ENCODE measurements at regions not wholly inside any gene's neighbourhood (a gene's known extent, or its start where the extent isn't known, plus 50 kb on each side); places are given as distances from the start of the nearest gene placed in this dataset.

DNA sequence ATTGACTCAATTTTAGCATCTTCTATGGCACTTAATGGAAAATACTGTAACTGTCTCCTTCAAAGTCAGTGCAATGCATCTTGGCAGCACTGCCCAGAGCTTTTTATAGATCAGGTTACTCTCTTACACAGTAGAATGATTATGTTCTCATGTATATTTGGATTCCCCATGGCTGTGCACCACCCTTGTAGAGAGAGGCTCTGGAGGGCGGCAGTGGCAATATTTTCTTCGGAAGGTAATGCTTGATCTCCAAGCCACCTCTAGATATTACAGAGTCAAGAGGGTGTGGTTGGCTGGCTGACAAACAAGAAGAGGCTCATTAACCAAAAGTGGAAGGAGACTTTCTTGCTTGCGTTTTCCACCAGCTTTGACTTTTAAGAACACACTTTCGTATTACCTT lies 72.8 kb upstream of the ARSJ start:
- Histone ChIP-seq H3K4me1 (ENCODE audit: insufficient read depth, low read length) (no peaks in the 10 kb centered on the region), H3K36me3 (ENCODE audit: insufficient read depth, low read length) (no peaks in the 10 kb centered on the region), H3K27me3 (ENCODE audit: control insufficient read depth in 1 of 2, insufficient read depth in 2 of 2, low read length in 2 of 2) (no peaks in the 10 kb centered on the region), H3K27ac (ENCODE audit: low read depth in 1 of 2, low read length in 2 of 2) (no peak overlapping the region), H3K9me3 (ENCODE audit: control insufficient read depth in 1 of 2, insufficient read depth in 1 of 2, low read length in 2 of 2) (peaks cover 0 to 6% of the 10 kb centered on the region in 2 experiments), H3K4me3 (ENCODE audit: low read length) (no peak overlapping the region)
- no peaks in the 10 kb centered on the region for H3K36me3 Mint-ChIP-seq (ENCODE audit: low read depth)
- TF ChIP-seq, protein P1, sequence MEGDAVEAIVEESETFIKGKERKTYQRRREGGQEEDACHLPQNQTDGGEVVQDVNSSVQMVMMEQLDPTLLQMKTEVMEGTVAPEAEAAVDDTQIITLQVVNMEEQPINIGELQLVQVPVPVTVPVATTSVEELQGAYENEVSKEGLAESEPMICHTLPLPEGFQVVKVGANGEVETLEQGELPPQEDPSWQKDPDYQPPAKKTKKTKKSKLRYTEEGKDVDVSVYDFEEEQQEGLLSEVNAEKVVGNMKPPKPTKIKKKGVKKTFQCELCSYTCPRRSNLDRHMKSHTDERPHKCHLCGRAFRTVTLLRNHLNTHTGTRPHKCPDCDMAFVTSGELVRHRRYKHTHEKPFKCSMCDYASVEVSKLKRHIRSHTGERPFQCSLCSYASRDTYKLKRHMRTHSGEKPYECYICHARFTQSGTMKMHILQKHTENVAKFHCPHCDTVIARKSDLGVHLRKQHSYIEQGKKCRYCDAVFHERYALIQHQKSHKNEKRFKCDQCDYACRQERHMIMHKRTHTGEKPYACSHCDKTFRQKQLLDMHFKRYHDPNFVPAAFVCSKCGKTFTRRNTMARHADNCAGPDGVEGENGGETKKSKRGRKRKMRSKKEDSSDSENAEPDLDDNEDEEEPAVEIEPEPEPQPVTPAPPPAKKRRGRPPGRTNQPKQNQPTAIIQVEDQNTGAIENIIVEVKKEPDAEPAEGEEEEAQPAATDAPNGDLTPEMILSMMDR (IDR thresholded peaks at IDR 0.05): no peak
- intact Hi-C loops (cut with DNase I, micrococcal nuclease): no loop called here
- peaks cover 5% of the 10 kb centered on the region for H3K4me1 Mint-ChIP-seq (ENCODE audit: low read depth)
- DNase-seq (no peak), ATAC-seq (ENCODE audit: poor library complexity) (no peak)
- H3K27ac Mint-ChIP-seq: no peak overlapping the region
- no peak overlapping the region for H3K4me3 Mint-ChIP-seq
- CTCF ChIA-PET: no interaction called here
- H3K27me3 Mint-ChIP-seq: no peaks in the 10 kb centered on the region
- H3K9me3 Mint-ChIP-seq: peaks cover 10% of the 10 kb centered on the region
- POLR2A ChIA-PET: no interaction called here

DNA sequence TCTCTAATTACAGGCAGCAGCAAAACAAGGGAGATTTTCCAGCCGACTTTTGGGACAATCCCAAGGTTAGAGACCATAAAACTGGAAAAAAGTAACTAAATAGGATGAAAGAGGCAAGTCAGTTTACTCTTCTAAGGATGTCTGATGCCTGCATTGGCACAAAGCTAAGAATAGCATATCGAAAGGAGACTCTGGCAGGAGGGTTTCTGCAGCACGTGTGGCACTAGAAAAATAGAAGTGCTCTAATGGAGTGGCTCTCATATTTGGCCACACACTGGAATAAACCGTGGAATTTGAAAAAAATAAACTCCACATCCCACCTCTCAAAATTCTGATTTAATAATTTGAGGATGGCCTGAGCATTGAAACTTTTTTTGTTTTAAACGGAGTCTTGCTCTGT lies 77.2 kb upstream of the ARSJ start:
- Histone ChIP-seq H3K27me3 (ENCODE audit: control insufficient read depth in 1 of 2, insufficient read depth in 2 of 2, low read length in 2 of 2) (no peaks in the 10 kb centered on the region), H3K27ac (ENCODE audit: low read depth in 1 of 2, low read length in 2 of 2) (no peak overlapping the region), H3K4me1 (ENCODE audit: insufficient read depth, low read length) (no peaks in the 10 kb centered on the region), H3K36me3 (ENCODE audit: insufficient read depth, low read length) (no peaks in the 10 kb centered on the region), H3K4me3 (ENCODE audit: low read length) (no peak overlapping the region), H3K9me3 (ENCODE audit: control insufficient read depth in 1 of 2, insufficient read depth in 1 of 2, low read length in 2 of 2) (peaks cover 0 to 6% of the 10 kb centered on the region in 2 experiments)
- Mint-ChIP-seq H3K4me3 (no peak overlapping the region), H3K27ac (no peak overlapping the region), H3K27me3 (no peaks in the 10 kb centered on the region), H3K36me3 (ENCODE audit: low read depth) (no peaks in the 10 kb centered on the region), H3K4me1 (ENCODE audit: low read depth) (peaks cover 5% of the 10 kb centered on the region), H3K9me3 (peaks cover 10% of the 10 kb centered on the region)
- CTCF ChIA-PET: no interaction called here
- POLR2A ChIA-PET: no interaction called here
- DNase-seq (no peak), ATAC-seq (ENCODE audit: poor library complexity) (no peak)
- TF ChIP-seq, protein P1 (IDR thresholded peaks at IDR 0.05): no peak
- intact Hi-C loops (cut with DNase I, micrococcal nuclease): no loop called here

- H3K27ac Mint-ChIP-seq: no peak overlapping the region
- H3K4me3 Mint-ChIP-seq: no peak overlapping the region
- Histone ChIP-seq H3K27ac (ENCODE audit: low read depth in 1 of 2, low read length in 2 of 2) (no peak overlapping the region), H3K4me1 (ENCODE audit: insufficient read depth, low read length) (no peaks in the 10 kb centered on the region), H3K4me3 (ENCODE audit: low read length) (no peak overlapping the region), H3K27me3 (ENCODE audit: control insufficient read depth in 1 of 2, insufficient read depth in 2 of 2, low read length in 2 of 2) (no peaks in the 10 kb centered on the region), H3K36me3 (ENCODE audit: insufficient read depth, low read length) (no peaks in the 10 kb centered on the region), H3K9me3 (ENCODE audit: control insufficient read depth in 1 of 2, insufficient read depth in 1 of 2, low read length in 2 of 2) (peaks cover 0 to 6% of the 10 kb centered on the region in 2 experiments)
- peaks cover 5% of the 10 kb centered on the region for H3K4me1 Mint-ChIP-seq (ENCODE audit: low read depth)
- H3K36me3 Mint-ChIP-seq (ENCODE audit: low read depth): no peaks in the 10 kb centered on the region
- no peak for DNase-seq
- no peak for ATAC-seq (ENCODE audit: poor library complexity)
- ChIA-PET POLR2A (no interaction called here), CTCF (no interaction called here)
- no peaks in the 10 kb centered on the region for H3K27me3 Mint-ChIP-seq
- TF ChIP-seq, protein P1 (IDR thresholded peaks at IDR 0.05): no peak
- H3K9me3 Mint-ChIP-seq: peaks cover 10% of the 10 kb centered on the region
- intact Hi-C loops (cut with DNase I, micrococcal nuclease): no loop called here
These were observed 78.3 kb upstream of the ARSJ start for GRCh38 chr4:114057746-114058145.
